Trophoblast cell (in vitro differentiated cells and primary cell): ENCODE measurements at regions not wholly inside any gene's neighbourhood (a gene's known extent, or its start where the extent isn't known, plus 50 kb on each side); places are given as distances from the start of the nearest gene placed in this dataset.

Experiments used
- DNase-seq, 2 donors: peaks; one replicate each; pipeline ENCODE4 v3.0.0-alpha.2; 2016
- H2AFZ ChIP-seq: 2 replicates; pipeline ENCODE4 v1.6.1; 2013; ENCODE audit warnings: low read length, moderate library complexity, mild to moderate bottlenecking; ENCODE audit not compliant: insufficient read depth, poor library complexity
- H2AK5ac ChIP-seq: 2 replicates; pipeline ENCODE4 v1.6.1; 2013; ENCODE audit warnings: mild to moderate bottlenecking, low read length
- H2BK120ac ChIP-seq: 2 replicates; pipeline ENCODE4 v1.6.1; 2013; ENCODE audit warnings: low read length, mild to moderate bottlenecking, moderate library complexity; ENCODE audit not compliant: insufficient read depth, poor library complexity
- H2BK12ac ChIP-seq: 2 replicates; pipeline ENCODE4 v1.6.1; 2013; ENCODE audit warnings: mild to moderate bottlenecking, low read length, moderate library complexity
- H2BK5ac ChIP-seq: 2 replicates; pipeline ENCODE4 v1.6.1; 2013; ENCODE audit warnings: low read length, low read depth, moderate library complexity, mild to moderate bottlenecking; ENCODE audit not compliant: poor library complexity
- H3K14ac ChIP-seq: 2 replicates; pipeline ENCODE4 v1.6.1; 2013; ENCODE audit warnings: mild to moderate bottlenecking, low read length
- H3K18ac ChIP-seq: 2 replicates; pipeline ENCODE4 v1.6.1; 2013; ENCODE audit warnings: mild to moderate bottlenecking, low read length
- H3K23ac ChIP-seq: 2 replicates; pipeline ENCODE4 v1.6.1; 2013; ENCODE audit warnings: low read length
- H3K27ac ChIP-seq: 2 replicates; pipeline ENCODE4 v1.5.1; 2013; ENCODE audit warnings: low read depth, mild to moderate bottlenecking, inconsistent platforms, low read length, moderate library complexity
- H3K27me3 ChIP-seq: 2 replicates; pipeline ENCODE4 v1.6.1; 2013; ENCODE audit warnings: inconsistent platforms, mild to moderate bottlenecking, low read length, moderate library complexity; ENCODE audit not compliant: insufficient read depth
- H3K36me3 ChIP-seq, 2 experiments: 1 replicate in 1 of 2; 2 replicates in 1 of 2; pipeline ENCODE4 v1.6.1; 2013; ENCODE audit warnings: low read length in 2 of 2, mild to moderate bottlenecking in 2 of 2, moderate library complexity in 1 of 2; ENCODE audit not compliant: insufficient read depth in 2 of 2, control insufficient read depth in 1 of 2
- H3K4ac ChIP-seq: 2 replicates; pipeline ENCODE4 v1.6.1; 2013; ENCODE audit warnings: low read depth, mild to moderate bottlenecking, low read length, moderate library complexity
- H3K4me1 ChIP-seq, 2 experiments: 1 replicate in 1 of 2; 2 replicates in 1 of 2; pipeline ENCODE4 v1.6.1; 2013; ENCODE audit warnings: low read length in 2 of 2, mild to moderate bottlenecking in 2 of 2, moderate library complexity in 1 of 2; ENCODE audit not compliant: insufficient read depth in 2 of 2, control insufficient read depth in 1 of 2
- H3K4me2 ChIP-seq: 2 replicates; pipeline ENCODE4 v1.6.1; 2013; ENCODE audit warnings: inconsistent platforms, mild to moderate bottlenecking, low read length, moderate library complexity
- H3K4me3 ChIP-seq: 2 replicates; pipeline ENCODE4 v1.5.1; 2013; ENCODE audit warnings: mild to moderate bottlenecking, low read depth, low read length, inconsistent platforms
- H3K79me1 ChIP-seq: one replicate; pipeline ENCODE4 v1.6.1; 2013; ENCODE audit warnings: low read length
- H3K79me2 ChIP-seq: 2 replicates; pipeline ENCODE4 v1.6.1; 2013; ENCODE audit warnings: low read length, mild to moderate bottlenecking; ENCODE audit not compliant: control insufficient read depth, insufficient read depth, poor library complexity
- H3K9ac ChIP-seq: 2 replicates; pipeline ENCODE4 v1.6.1; 2013; ENCODE audit warnings: mild to moderate bottlenecking, low read length
- H3K9me3 ChIP-seq: 2 replicates; pipeline ENCODE4 v1.6.1; 2013; ENCODE audit warnings: low read depth, mild to moderate bottlenecking, control low read depth, inconsistent platforms, low read length; ENCODE audit not compliant: insufficient read depth
- H4K12ac ChIP-seq: 2 replicates; pipeline ENCODE4 v1.6.1; 2013; ENCODE audit warnings: low read depth, mild to moderate bottlenecking, low read length, moderate library complexity
- H4K8ac ChIP-seq: 2 replicates; pipeline ENCODE4 v1.6.1; 2013; ENCODE audit warnings: low read depth, mild to moderate bottlenecking, low read length, moderate library complexity
- H4K91ac ChIP-seq: one replicate; pipeline ENCODE4 v1.6.1; 2013; ENCODE audit warnings: low read depth, mild to moderate bottlenecking, low read length, moderate library complexity
- WGBS: extraction: QIAGEN DNeasy Blood & Tissue Kit; methylation state at CpG from one replicate; pipeline ENCODE4 v1.1.7; 2013; ENCODE audit warnings: missing lambda C conversion rate; ENCODE audit not compliant: insufficient read length, insufficient coverage; ENCODE audit errors: extremely low coverage; 5-methylcytosine and 5-hydroxymethylcytosine counted together

DNA sequence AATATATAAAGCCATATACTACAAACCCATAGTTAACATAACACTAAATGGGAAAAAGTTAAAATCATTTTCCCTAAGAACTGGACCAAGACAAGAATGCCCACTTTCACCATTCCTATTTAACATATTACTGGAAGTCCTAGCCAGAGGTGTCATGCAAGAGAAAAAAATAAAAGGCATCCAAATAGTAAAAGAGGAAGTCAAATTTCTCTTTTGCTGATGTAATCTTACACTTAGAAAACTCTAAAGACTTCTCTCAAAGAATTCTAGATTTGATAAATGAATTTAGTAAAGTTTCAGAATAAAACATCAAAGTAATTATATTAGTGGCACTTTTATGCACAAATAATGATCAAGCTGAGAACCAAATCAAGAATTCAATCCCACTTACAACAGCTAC, 678.9 kb upstream of the SLITRK5 start:
- H2BK120ac ChIP-seq, result no peak overlapping the region
- H4K12ac ChIP-seq, result no peak overlapping the region
- no peaks in the 10 kb centered on the region for H3K79me2 ChIP-seq
- peaks cover 1% of the 10 kb centered on the region for H3K9me3 ChIP-seq
- no peak overlapping the region for H3K14ac ChIP-seq
- no peak overlapping the region for H3K23ac ChIP-seq
- no peak overlapping the region for H3K9ac ChIP-seq
- H4K8ac ChIP-seq, result no peak overlapping the region
- no peak overlapping the region for H4K91ac ChIP-seq
- no peaks in the 10 kb centered on the region for H3K36me3 ChIP-seq
- no peak overlapping the region for H3K27ac ChIP-seq
- H2AFZ ChIP-seq, result no peak overlapping the region
- H3K79me1 ChIP-seq, result no peaks in the 10 kb centered on the region
- DNase-seq, result no peak
- H3K27me3 ChIP-seq, result no peaks in the 10 kb centered on the region
- H3K4ac ChIP-seq, result no peak overlapping the region
- H2BK12ac ChIP-seq, result no peak overlapping the region
- H2AK5ac ChIP-seq, result no peak overlapping the region
- H3K4me1 ChIP-seq, result no peaks in the 10 kb centered on the region
- no peak overlapping the region for H3K4me2 ChIP-seq
- no peak overlapping the region for H2BK5ac ChIP-seq
- H3K4me3 ChIP-seq, result no peak overlapping the region
- no peak overlapping the region for H3K18ac ChIP-seq

GRCh38 chr13:87003265-87003664, 667.9 kb upstream of the SLITRK5 start:
- Histone ChIP-seq H2AFZ (no peak overlapping the region), H3K23ac (no peak overlapping the region), H3K27ac (no peak overlapping the region), H2BK5ac (no peak overlapping the region), H3K14ac (no peak overlapping the region), H3K4me2 (no peak overlapping the region), H3K18ac (no peak overlapping the region), H2AK5ac (no peak overlapping the region), H4K8ac (no peak overlapping the region), H3K79me2 (no peaks in the 10 kb centered on the region), H3K79me1 (no peaks in the 10 kb centered on the region), H2BK120ac (no peak overlapping the region), H3K4me1 (no peaks in the 10 kb centered on the region), H3K4ac (no peak overlapping the region), H2BK12ac (no peak overlapping the region), H3K9me3 (no peaks in the 10 kb centered on the region), H3K4me3 (no peak overlapping the region), H3K36me3 (no peaks in the 10 kb centered on the region), H3K27me3 (no peaks in the 10 kb centered on the region), H3K9ac (no peak overlapping the region), H4K12ac (no peak overlapping the region), H4K91ac (no peak overlapping the region)
- no peak for DNase-seq

DNA sequence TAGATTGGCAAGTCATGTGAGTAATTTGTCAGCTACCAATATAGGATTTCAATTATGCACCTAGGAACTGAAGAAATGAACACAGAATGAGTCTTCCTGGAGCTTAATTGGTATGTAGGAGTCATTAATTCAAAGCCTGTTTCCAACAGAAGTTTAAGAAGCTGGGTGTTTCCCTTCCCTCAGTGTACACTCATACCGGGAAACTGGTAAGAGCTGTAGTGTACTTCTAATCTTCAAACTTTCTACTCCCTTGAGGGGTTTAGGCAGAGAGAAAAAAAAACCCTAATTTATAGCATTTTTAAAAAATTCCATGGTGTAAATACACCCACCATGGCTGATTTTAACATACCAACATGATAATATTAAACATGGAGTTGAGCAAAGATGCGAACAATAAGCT, 665.7 kb upstream of the SLITRK5 start:
- H3K14ac ChIP-seq, result no peak overlapping the region
- WGBS, result no CpG with 5 or more reads among the region's 2 CpGs
- no peak overlapping the region for H2BK12ac ChIP-seq
- no peaks in the 10 kb centered on the region for H3K79me2 ChIP-seq
- no peak overlapping the region for H4K91ac ChIP-seq
- no peaks in the 10 kb centered on the region for H3K36me3 ChIP-seq
- H3K9me3 ChIP-seq, result peaks cover 2% of the 10 kb centered on the region
- H2AFZ ChIP-seq, result no peak overlapping the region
- no peaks in the 10 kb centered on the region for H3K4me1 ChIP-seq
- no peak overlapping the region for H2BK120ac ChIP-seq
- no peaks in the 10 kb centered on the region for H3K79me1 ChIP-seq
- no peak overlapping the region for H3K23ac ChIP-seq
- no peak overlapping the region for H3K4ac ChIP-seq
- H2AK5ac ChIP-seq, result no peak overlapping the region
- H3K4me2 ChIP-seq, result no peak overlapping the region
- H2BK5ac ChIP-seq, result no peak overlapping the region
- H3K4me3 ChIP-seq, result no peak overlapping the region
- no peak for DNase-seq
- no peak overlapping the region for H3K9ac ChIP-seq
- H3K27ac ChIP-seq, result no peak overlapping the region
- no peak overlapping the region for H4K12ac ChIP-seq
- no peak overlapping the region for H4K8ac ChIP-seq
- H3K27me3 ChIP-seq, result no peaks in the 10 kb centered on the region
- H3K18ac ChIP-seq, result no peak overlapping the region

DNA sequence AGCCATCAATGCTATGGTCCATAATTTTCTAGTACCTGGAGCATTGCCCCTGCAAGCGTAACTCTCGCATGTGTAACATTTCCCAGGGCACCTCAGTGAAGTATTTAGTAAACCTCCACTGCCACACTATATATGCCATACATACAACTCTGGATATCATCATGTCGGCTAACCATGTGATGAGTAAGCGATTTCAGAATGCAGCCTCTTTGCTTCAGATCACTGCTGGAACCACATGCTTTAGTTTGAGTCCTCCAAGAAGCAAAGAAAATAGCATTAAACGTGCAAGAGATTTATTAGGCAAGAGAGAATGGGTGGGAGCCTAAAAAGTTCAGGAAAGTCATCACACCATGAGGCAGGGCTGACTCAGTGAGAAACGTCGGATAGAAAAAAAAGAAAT, 635.6 kb upstream of the SLITRK5 start:
- Histone ChIP-seq H3K9me3 (no peaks in the 10 kb centered on the region), H3K36me3 (no peaks in the 10 kb centered on the region), H3K18ac (no peak overlapping the region), H2BK12ac (no peak overlapping the region), H3K4me3 (no peak overlapping the region), H3K79me2 (no peaks in the 10 kb centered on the region), H3K79me1 (no peaks in the 10 kb centered on the region), H3K23ac (no peak overlapping the region), H2BK5ac (no peak overlapping the region), H3K9ac (no peak overlapping the region), H3K14ac (no peak overlapping the region), H3K27ac (no peak overlapping the region), H4K8ac (no peak overlapping the region), H3K4me1 (no peaks in the 10 kb centered on the region), H3K4me2 (no peak overlapping the region), H2AK5ac (no peak overlapping the region), H2BK120ac (no peak overlapping the region), H2AFZ (no peak overlapping the region), H4K91ac (no peak overlapping the region), H3K4ac (no peak overlapping the region), H4K12ac (no peak overlapping the region), H3K27me3 (no peaks in the 10 kb centered on the region)
- DNase-seq, result no peak
- WGBS, result no CpG with 5 or more reads among the region's 7 CpGs

GRCh38 chr13:87042946-87043345, 628.2 kb upstream of the SLITRK5 start:
- H4K12ac ChIP-seq, result no peak overlapping the region
- H3K4me1 ChIP-seq, result no peaks in the 10 kb centered on the region
- no peaks in the 10 kb centered on the region for H3K36me3 ChIP-seq
- no CpG with 5 or more reads among the region's 1 CpG for WGBS
- H3K23ac ChIP-seq, result no peak overlapping the region
- no peak overlapping the region for H2AK5ac ChIP-seq
- H3K14ac ChIP-seq, result no peak overlapping the region
- no peaks in the 10 kb centered on the region for H3K79me2 ChIP-seq
- H4K8ac ChIP-seq, result no peak overlapping the region
- H2BK12ac ChIP-seq, result no peak overlapping the region
- no peak overlapping the region for H3K4me2 ChIP-seq
- no peak overlapping the region for H3K27ac ChIP-seq
- H3K4ac ChIP-seq, result no peak overlapping the region
- no peak overlapping the region for H2BK120ac ChIP-seq
- no peaks in the 10 kb centered on the region for H3K79me1 ChIP-seq
- H3K27me3 ChIP-seq, result no peaks in the 10 kb centered on the region
- no peak overlapping the region for H4K91ac ChIP-seq
- no peak overlapping the region for H3K4me3 ChIP-seq
- H2BK5ac ChIP-seq, result no peak overlapping the region
- no peak for DNase-seq
- H3K9ac ChIP-seq, result no peak overlapping the region
- H3K18ac ChIP-seq, result no peak overlapping the region
- no peaks in the 10 kb centered on the region for H3K9me3 ChIP-seq
- no peak overlapping the region for H2AFZ ChIP-seq
